Panc1 (cell line): ENCODE measurements at regions not wholly inside any gene's neighbourhood (a gene's known extent, or its start where the extent isn't known, plus 50 kb on each side); places are given as distances from the start of the nearest gene placed in this dataset.
A peak's percentile ranks its signal among the peaks of the same experiment; 100 is the strongest.
"Not testable (repeated sequence)": the region's sequence is repeated elsewhere in the genome, so short reads cannot be mapped to it uniquely, and the experiment has no call there.

ENCODE experiments used
- ATAC-seq: fragments of 200-7000 bp; cut with Tn5 transposase; 2 replicates; pipeline ENCODE4 v1.9.1; 2020; ENCODE audit warnings: mild to moderate bottlenecking, moderate library complexity
- BruUV-seq: library from RNA; stranded (reverse); fragments of 400-500 nt; replicated peaks from 2 replicates; lab custom pipeline; 2021; lab: Mats Ljungman, UMichigan
- CTCF ChIA-PET: fragments of 300-600 bp; sonication (Branson Sonifier 250); formaldehyde crosslinking; loops from one replicate; lab custom pipeline; 2022; ENCODE audit warnings: antibody characterized with exemption; lab: Charles Lee
- POLR2A ChIA-PET: fragments of 300-600 bp; sonication (Branson Sonifier 250); formaldehyde crosslinking; loops from one replicate; lab custom pipeline; 2022; ENCODE audit warnings: antibody characterized with exemption; lab: Charles Lee
- DNase-seq: peaks from one replicate; pipeline ENCODE4 v3.0.0-alpha.2; 2010; ENCODE audit warnings: low read depth, low spot score
- H3K27ac ChIP-seq: 2 replicates; pipeline ENCODE4 v1.5.1; 2011; ENCODE audit warnings: mild to moderate bottlenecking, low read length, inconsistent platforms
- H3K27me3 ChIP-seq: fragments of 200-500 bp; sonication (Bioruptor generic); 2 replicates; pipeline ENCODE4 v1.6.0; 2014; ENCODE audit warnings: low read length, inconsistent platforms; ENCODE audit not compliant: control insufficient read depth, insufficient read depth
- H3K36me3 ChIP-seq: fragments of 200-500 bp; sonication (Bioruptor generic); 2 replicates; pipeline ENCODE4 v1.5.1; 2014; ENCODE audit warnings: inconsistent platforms, mild to moderate bottlenecking, low read length, moderate library complexity; ENCODE audit not compliant: control insufficient read depth, insufficient read depth
- H3K4me1 ChIP-seq: 2 replicates; pipeline ENCODE4 v1.5.1; 2011; ENCODE audit warnings: inconsistent platforms, mild to moderate bottlenecking, low read length, moderate library complexity; ENCODE audit not compliant: control insufficient read depth, insufficient read depth
- H3K4me3 ChIP-seq, 2 experiments: 2 replicates each; pipeline ENCODE4 v1.5.1; 2011 to 2012; ENCODE audit warnings: low read depth in 2 of 2, low read length in 2 of 2, mild to moderate bottlenecking in 2 of 2, inconsistent platforms in 1 of 2, moderate library complexity in 1 of 2
- H3K9me3 ChIP-seq: fragments of 200-500 bp; sonication (Bioruptor generic); 2 replicates; pipeline ENCODE4 v1.5.1; 2014; ENCODE audit warnings: low read depth, mild to moderate bottlenecking, inconsistent platforms, low read length, moderate library complexity; ENCODE audit not compliant: control insufficient read depth, insufficient read depth
- POLR2AphosphoS5 ChIP-seq: IDR thresholded peaks from 2 replicates; pipeline ENCODE4 v1.6.1; 2012; ENCODE audit warnings: mild to moderate bottlenecking, low read depth, low read length, moderate library complexity
- REST ChIP-seq, 2 experiments: IDR thresholded peaks; 2 replicates each; pipeline ENCODE4 v1.6.1; 2011 to 2012; ENCODE audit warnings: low read depth in 2 of 2, control low read depth in 1 of 2, low read length in 1 of 2, mild to moderate bottlenecking in 1 of 2, moderate library complexity in 1 of 2; ENCODE audit not compliant: insufficient read depth in 1 of 2
- SIN3A ChIP-seq: IDR thresholded peaks from 2 replicates; pipeline ENCODE4 v1.6.1; 2012; ENCODE audit warnings: low read depth, mild to moderate bottlenecking, low read length, moderate library complexity, borderline replicate concordance; ENCODE audit not compliant: insufficient read depth
- TCF7L2 ChIP-seq: IDR thresholded peaks from 2 replicates; pipeline ENCODE4 v1.6.1; 2011; ENCODE audit warnings: mild to moderate bottlenecking, low read depth, low read length, inconsistent platforms
- in situ Hi-C: cut with HindIII; loops from 2 replicates; pipeline ENCODE4 v1.10.0; 2016; ENCODE audit warnings: low sequenced_read_pairs, low pct_unique_long_range_greater_than_20kb
- intact Hi-C: fragments of 100-400 bp; cut with micrococcal nuclease; formaldehyde crosslinking; loops from one replicate; pipeline ENCODE4 v1.10.0; 2022; ENCODE audit not compliant: unreplicated experiment
- TF ChIP-seq, protein P1 (sequence below): fragments of 450-650 bp; IDR thresholded peaks from 2 replicates; pipeline ENCODE4 v1.5.1; 2017; ENCODE audit warnings: mild to moderate bottlenecking

DNA sequence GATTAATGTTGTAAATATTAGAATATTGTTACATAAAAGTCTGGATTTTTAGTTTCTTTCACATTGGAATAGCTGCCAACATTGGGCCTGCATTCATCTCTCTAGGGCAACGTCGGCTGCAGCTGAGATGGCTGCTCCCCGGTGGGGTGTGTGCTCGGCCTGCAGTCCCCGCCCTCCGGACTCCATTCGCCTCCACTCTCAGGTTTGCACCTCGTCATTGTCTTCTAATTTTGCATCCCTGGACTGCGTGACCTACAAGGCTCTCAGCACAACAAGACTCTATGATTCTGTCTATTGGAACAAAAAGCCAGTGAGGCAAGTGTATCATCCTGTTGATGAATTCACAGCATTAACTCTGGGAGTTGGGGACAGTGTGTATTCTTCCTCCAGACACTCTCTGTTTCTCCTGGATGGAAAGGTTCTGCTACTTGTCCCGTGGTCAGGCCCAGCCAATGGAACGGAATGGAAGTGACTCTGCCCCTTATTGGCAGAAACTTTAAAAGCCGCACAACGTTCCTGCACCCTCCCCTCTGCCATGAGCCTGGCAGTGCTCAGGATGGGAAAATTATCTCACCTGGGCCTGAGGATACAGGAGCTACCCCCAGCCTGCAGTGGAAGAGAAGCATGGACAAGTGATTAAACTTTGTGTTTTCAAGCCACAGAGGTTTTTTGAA, 105.0 kb upstream of the SAMD11 start:
- POLR2A ChIA-PET: no interaction called here

GRCh38 chr1:820962-821361, 102.8 kb upstream of the SAMD11 start:
- ChIA-PET CTCF (no interaction called here), POLR2A (no interaction called here)
- ATAC-seq (no peak), DNase-seq (no peak)
- Histone ChIP-seq H3K9me3 (no peaks in the 10 kb centered on the region), H3K36me3 (no peaks in the 10 kb centered on the region), H3K27ac (no peak overlapping the region), H3K4me3 (no peak overlapping the region), H3K27me3 (no peaks in the 10 kb centered on the region), H3K4me1 (peaks cover 4% of the 10 kb centered on the region; the same call in 1 of the 2 replicates)
- intact Hi-C loops (no loop called here), in situ Hi-C loops (no loop called here)
- BruUV-seq: no TSS peak
- TF ChIP-seq TCF7L2 (no peak), SIN3A (no peak), POLR2AphosphoS5 (no peak), REST (IDR thresholded peaks at IDR 0.05; ENCODE audit: insufficient read depth in 1 of 2, low read depth in 2 of 2, low read length in 1 of 2) (no peak)
- TF ChIP-seq, protein P1, sequence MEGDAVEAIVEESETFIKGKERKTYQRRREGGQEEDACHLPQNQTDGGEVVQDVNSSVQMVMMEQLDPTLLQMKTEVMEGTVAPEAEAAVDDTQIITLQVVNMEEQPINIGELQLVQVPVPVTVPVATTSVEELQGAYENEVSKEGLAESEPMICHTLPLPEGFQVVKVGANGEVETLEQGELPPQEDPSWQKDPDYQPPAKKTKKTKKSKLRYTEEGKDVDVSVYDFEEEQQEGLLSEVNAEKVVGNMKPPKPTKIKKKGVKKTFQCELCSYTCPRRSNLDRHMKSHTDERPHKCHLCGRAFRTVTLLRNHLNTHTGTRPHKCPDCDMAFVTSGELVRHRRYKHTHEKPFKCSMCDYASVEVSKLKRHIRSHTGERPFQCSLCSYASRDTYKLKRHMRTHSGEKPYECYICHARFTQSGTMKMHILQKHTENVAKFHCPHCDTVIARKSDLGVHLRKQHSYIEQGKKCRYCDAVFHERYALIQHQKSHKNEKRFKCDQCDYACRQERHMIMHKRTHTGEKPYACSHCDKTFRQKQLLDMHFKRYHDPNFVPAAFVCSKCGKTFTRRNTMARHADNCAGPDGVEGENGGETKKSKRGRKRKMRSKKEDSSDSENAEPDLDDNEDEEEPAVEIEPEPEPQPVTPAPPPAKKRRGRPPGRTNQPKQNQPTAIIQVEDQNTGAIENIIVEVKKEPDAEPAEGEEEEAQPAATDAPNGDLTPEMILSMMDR: no peak

More for the DNA sequence above, 105.0 kb upstream of the SAMD11 start:
- H3K36me3 ChIP-seq: no peaks in the 10 kb centered on the region
- H3K4me3 ChIP-seq: no peak overlapping the region
- CTCF ChIA-PET: no interaction called here
- no peak overlapping the region for H3K27ac ChIP-seq
- no TSS peak for BruUV-seq
- no peaks in the 10 kb centered on the region for H3K4me1 ChIP-seq
- TF ChIP-seq REST (IDR thresholded peaks at IDR 0.05; ENCODE audit: insufficient read depth in 1 of 2, low read depth in 2 of 2, low read length in 1 of 2): no peak
- no peak for TF ChIP-seq POLR2AphosphoS5
- no peak for TF ChIP-seq SIN3A
- TF ChIP-seq, protein P1: no peak
- no peak for TF ChIP-seq TCF7L2
- DNase-seq (no peak), ATAC-seq (peak; percentile 58)
- H3K9me3 ChIP-seq: no peaks in the 10 kb centered on the region
- H3K27me3 ChIP-seq: no peaks in the 10 kb centered on the region
- in situ Hi-C loops: no loop called here
- intact Hi-C loops: no loop called here

GRCh38 chr1:826808-827207, 96.9 kb upstream of the SAMD11 start:
- H3K27me3 ChIP-seq, POLR2A ChIA-PET, H3K36me3 ChIP-seq, H3K9me3 ChIP-seq, H3K4me1 ChIP-seq, CTCF ChIA-PET, in situ Hi-C loops, intact Hi-C loops, BruUV-seq, DNase-seq: not testable (repeated sequence)
- Histone ChIP-seq H3K4me3 (peak overlapping the region; percentile 52 to 71), H3K27ac (peak overlapping the region; percentile 79)
- peak; percentile 41; the same call in 1 of the 2 replicates for ATAC-seq
